Esophagus squamous epithelium (tissue), 5 donors: ENCODE measurements at regions not wholly inside any gene's neighbourhood (a gene's known extent, or its start where the extent isn't known, plus 50 kb on each side); places are given as distances from the start of the nearest gene placed in this dataset.
A peak's percentile ranks its signal among the peaks of the same experiment; 100 is the strongest.

Experiments used
- DNase-seq: peaks from one replicate; lab custom pipeline; 2025; lab: John Stamatoyannopoulos, UW
- H3K27ac ChIP-seq, 4 donors: fragments of 200-600 bp; sonication (generic); one replicate each; pipeline ENCODE4 v1.5.1; 2016 to 2019; ENCODE audit warnings: mild to moderate bottlenecking in 1 of 4
- H3K27me3 ChIP-seq, 4 donors: fragments of 200-600 bp; sonication (generic); 1 replicate in 3 of 4; 2 replicates in 1 of 4; pipeline versions ENCODE4 v1.5.1 to v1.6.0; 2017 to 2021; ENCODE audit warnings: antibody characterized with exemption in 1 of 4
- H3K36me3 ChIP-seq, 3 donors: fragments of 200-600 bp; sonication (generic); one replicate each; pipeline ENCODE4 v1.5.1; 2016 to 2019
- H3K4me1 ChIP-seq, 3 donors: fragments of 200-600 bp; sonication (generic); one replicate each; pipeline ENCODE4 v1.5.1; 2017 to 2019
- H3K4me3 ChIP-seq, 4 donors: fragments of 200-600 bp; sonication (generic); 1 replicate in 3 of 4; 2 replicates in 1 of 4; pipeline ENCODE4 v1.5.1; 2016 to 2019; ENCODE audit warnings: mild to moderate bottlenecking in 2 of 4, moderate library complexity in 1 of 4
- H3K9me3 ChIP-seq, 3 donors: fragments of 200-600 bp; sonication (generic); one replicate each; pipeline ENCODE4 v1.5.1; 2016 to 2019
- CTCF ChIP-seq, 6 experiments: fragments of 450-650 bp in 4 of 6; fragments of 200-600 bp in 2 of 6; sonication (generic) in 2 of 6; IDR thresholded peaks; one replicate each; pipeline ENCODE4 v1.5.1; 2016 to 2019; ENCODE audit warnings: antibody characterized with exemption in 6 of 6, mild to moderate bottlenecking in 4 of 6, moderate library complexity in 4 of 6
- POLR2A ChIP-seq, 4 donors: fragments of 450-650 bp; IDR thresholded peaks; one replicate each; pipeline ENCODE4 v1.6.1; 2017; ENCODE audit warnings: antibody characterized with exemption in 4 of 4, mild to moderate bottlenecking in 4 of 4, moderate library complexity in 3 of 4
- WGBS, 2 donors: methylation state at CpG; one replicate each; pipeline ENCODE4 v1.1.5; 2018; 5-methylcytosine and 5-hydroxymethylcytosine counted together
- intact Hi-C: fragments of 100-400 bp; cut with DNase I; formaldehyde crosslinking; loops from one replicate; pipeline ENCODE4 v1.15.0; 2022
- donor health status: DM: yes; HTN: yes; CAD: no.

- H3K27ac ChIP-seq, result no peak overlapping the region
- H3K4me3 ChIP-seq, result no peak overlapping the region
- no peaks in the 10 kb centered on the region for H3K36me3 ChIP-seq
- H3K27me3 ChIP-seq, result no peaks in the 10 kb centered on the region
- no peak for DNase-seq
- no peaks in the 10 kb centered on the region for H3K9me3 ChIP-seq
- TF ChIP-seq CTCF (IDR thresholded peaks at IDR 0.05) (no peak), POLR2A (IDR thresholded peaks at IDR 0.05) (no peak)
- H3K4me1 ChIP-seq, result peaks cover 0 to 6% (median 0%) of the 10 kb centered on the region in 3 donors
- WGBS, 2 donors, result 37 to 81% methylated on average over 3 of the region's 3 CpGs
- intact Hi-C loops, result no loop called here
Measured at GRCh38 chr2:12424809-12425208, 291.9 kb upstream of the TRIB2 start.

DNA sequence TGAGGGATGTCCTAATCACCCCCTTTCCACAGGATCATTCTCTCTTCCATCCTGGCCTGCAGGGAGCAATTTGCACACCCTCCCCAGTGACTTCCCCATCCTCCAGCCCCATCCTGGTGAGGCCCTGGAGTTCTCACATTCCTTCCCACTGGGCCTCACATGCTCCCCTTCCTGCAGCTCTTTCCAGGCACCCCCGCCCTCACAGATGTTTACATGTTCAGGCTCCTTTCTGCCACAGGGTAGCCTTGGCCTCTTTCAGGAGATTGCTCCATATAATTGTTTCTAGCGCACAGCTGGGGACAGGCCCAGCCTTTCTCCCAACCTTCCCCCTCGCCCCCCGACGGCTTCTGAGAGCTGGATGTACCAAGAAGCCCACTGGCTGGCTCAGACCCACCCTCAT, 288.4 kb upstream of the TRIB2 start:
- no peak overlapping the region for H3K27ac ChIP-seq
- peaks cover 0 to 16% (median 5%) of the 10 kb centered on the region in 3 donors for H3K4me1 ChIP-seq
- H3K36me3 ChIP-seq, result no peaks in the 10 kb centered on the region
- H3K27me3 ChIP-seq, result no peaks in the 10 kb centered on the region
- H3K4me3 ChIP-seq, result no peak overlapping the region
- TF ChIP-seq CTCF (IDR thresholded peaks at IDR 0.05), result no peak
- no peak for TF ChIP-seq POLR2A (IDR thresholded peaks at IDR 0.05)
- 80 to 93% methylated on average over 5 of the region's 5 CpGs for WGBS, 2 donors
- intact Hi-C loops, result no loop called here
- no peaks in the 10 kb centered on the region for H3K9me3 ChIP-seq
- DNase-seq, result no peak

- peaks cover 0 to 16% (median 5%) of the 10 kb centered on the region in 3 donors for H3K4me1 ChIP-seq
- no peaks in the 10 kb centered on the region for H3K36me3 ChIP-seq
- DNase-seq, result no peak
- no peak overlapping the region for H3K4me3 ChIP-seq
- 18 to 20% methylated on average over 1 of the region's 1 CpG for WGBS, 2 donors
- TF ChIP-seq CTCF (IDR thresholded peaks at IDR 0.05), result no peak
- no peak for TF ChIP-seq POLR2A (IDR thresholded peaks at IDR 0.05)
- H3K9me3 ChIP-seq, result no peaks in the 10 kb centered on the region
- H3K27ac ChIP-seq, result no peak overlapping the region
- no peaks in the 10 kb centered on the region for H3K27me3 ChIP-seq
- intact Hi-C loops, result no loop called here
Measured at GRCh38 chr2:12428786-12429185, 287.9 kb upstream of the TRIB2 start.

DNA sequence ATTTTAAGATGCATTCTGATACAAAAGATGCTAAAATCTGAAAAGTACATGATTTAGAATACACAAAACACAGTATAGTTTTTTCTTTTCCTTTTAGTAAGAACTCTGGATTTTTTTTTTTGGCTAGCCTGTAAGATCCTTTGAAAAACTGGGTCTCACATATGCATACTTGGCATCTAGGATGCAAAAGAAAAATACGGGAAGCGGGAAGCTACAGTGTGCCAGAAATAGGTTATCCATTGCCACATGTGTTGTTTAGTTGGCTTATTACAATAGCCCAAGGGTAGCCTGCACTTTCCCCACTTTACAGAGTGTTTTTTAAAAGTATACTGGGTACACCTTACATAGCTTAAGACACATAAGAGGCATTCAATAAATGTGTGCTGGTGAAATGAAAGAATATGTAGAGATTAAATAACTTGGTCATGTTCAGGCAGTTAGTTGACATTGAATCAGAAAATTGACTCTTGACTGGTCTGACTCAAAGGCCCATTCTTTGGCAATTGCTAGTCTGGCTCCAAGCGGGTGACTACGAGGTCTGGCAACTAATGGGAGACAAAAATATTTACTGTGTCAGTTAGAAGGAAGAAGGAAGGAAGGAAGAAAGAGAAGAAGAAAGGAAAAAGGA, 286.8 kb upstream of the TRIB2 start:
- peak overlapping the region in 1 of 4 donors; percentile 4 for H3K27ac ChIP-seq
- no peaks in the 10 kb centered on the region for H3K9me3 ChIP-seq
- no peaks in the 10 kb centered on the region for H3K27me3 ChIP-seq
- H3K4me3 ChIP-seq, result no peak overlapping the region
- TF ChIP-seq POLR2A (IDR thresholded peaks at IDR 0.05), result no peak
- intact Hi-C loops, result no loop called here
- H3K36me3 ChIP-seq, result no peaks in the 10 kb centered on the region
- H3K4me1 ChIP-seq, result peaks cover 0 to 22% (median 5%) of the 10 kb centered on the region in 3 donors
- 36 to 52% methylated on average over 4 of the region's 4 CpGs for WGBS, 2 donors
- no peak for DNase-seq

- Histone ChIP-seq H3K4me3 (no peak overlapping the region), H3K27me3 (no peaks in the 10 kb centered on the region), H3K9me3 (no peaks in the 10 kb centered on the region), H3K36me3 (no peaks in the 10 kb centered on the region), H3K4me1 (peaks cover 0 to 29% (median 5%) of the 10 kb centered on the region in 3 donors), H3K27ac (peak overlapping the region in 1 of 4 donors; percentile 4)
- DNase-seq, result no peak
- no peak for TF ChIP-seq CTCF (IDR thresholded peaks at IDR 0.05)
- TF ChIP-seq POLR2A (IDR thresholded peaks at IDR 0.05), result no peak
- 37% methylated on average over 6 of the region's 6 CpGs for WGBS, 2 donors
- intact Hi-C loops, result no loop called here
Measured at GRCh38 chr2:12430407-12431133, 286.2 kb upstream of the TRIB2 start.
